ENCODE measurements at regions not wholly inside any gene's neighbourhood (a gene's known extent, or its start where the extent isn't known, plus 50 kb on each side); places are given as distances from the start of the nearest gene placed in this dataset.
A peak's percentile ranks its signal among the peaks of the same experiment; 100 is the strongest.

DNA sequence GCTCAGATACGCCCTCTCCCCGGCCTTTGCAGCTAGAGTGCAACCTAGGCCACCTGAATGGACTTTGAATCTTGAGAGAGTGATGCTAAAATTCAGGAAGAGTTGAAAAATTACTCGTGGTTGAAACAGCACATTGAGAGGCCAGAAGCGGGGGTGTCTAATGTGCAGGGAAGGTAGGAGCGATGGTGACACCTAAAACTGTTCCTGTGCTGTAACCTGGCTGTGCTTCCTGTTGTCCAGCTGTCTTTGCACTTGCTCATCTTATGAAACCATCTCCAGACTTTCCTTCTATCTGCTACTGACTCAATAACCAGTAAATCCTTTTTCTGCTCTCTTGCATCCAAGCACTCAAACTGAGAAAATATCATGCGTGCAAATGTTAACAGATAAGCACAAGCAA lies 106.4 kb upstream of the RPS6KA3 start:
- DNase-seq (ENCODE audit: low read depth), result no peak
- H3K4me3 ChIP-seq (ENCODE audit: low read depth, low read length), result no peak overlapping the region

DNA sequence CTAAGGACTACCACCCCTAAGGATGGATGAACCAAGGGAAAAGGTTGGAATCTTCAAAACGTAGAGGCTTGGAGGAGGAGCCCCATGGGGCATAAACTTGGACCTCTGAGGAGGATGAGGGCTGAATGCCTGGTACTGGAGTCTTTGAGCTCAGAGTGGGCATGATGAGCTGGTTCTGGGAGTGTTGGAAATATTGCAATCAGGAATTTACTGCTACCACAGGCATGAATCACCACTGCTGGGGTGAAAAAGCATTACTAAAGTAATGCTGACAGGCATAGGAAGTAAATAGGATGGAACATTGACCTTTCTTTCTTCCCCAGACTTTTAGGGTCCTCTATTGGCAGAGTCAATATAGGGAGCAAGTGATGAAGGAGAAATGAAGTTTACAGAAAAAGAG lies 105.8 kb upstream of the RPS6KA3 start:
- DNase-seq (ENCODE audit: low read depth), result no peak
- no peak overlapping the region for H3K4me3 ChIP-seq (ENCODE audit: low read depth, low read length)

DNA sequence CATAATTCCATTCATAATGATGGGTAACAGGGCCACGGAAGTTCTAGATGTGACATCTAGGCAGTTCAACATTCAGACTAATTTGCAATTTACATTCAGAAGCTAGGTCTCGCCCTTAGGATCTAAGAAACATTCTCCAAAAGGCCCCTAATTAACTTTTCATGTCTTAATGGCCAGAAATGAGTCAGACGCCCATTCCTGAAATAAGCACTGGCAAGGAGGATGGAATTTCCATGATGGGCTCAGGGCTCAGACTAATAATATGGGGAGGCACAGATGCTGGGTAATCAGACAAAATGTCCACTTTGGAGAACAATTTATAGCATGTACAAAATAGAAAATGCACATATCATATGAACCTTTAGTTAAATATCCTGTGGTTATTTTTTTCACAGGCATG lies 102.8 kb upstream of the RPS6KA3 start:
- no peak overlapping the region for H3K4me3 ChIP-seq (ENCODE audit: low read depth, low read length)
- DNase-seq (ENCODE audit: low read depth), result no peak

DNA sequence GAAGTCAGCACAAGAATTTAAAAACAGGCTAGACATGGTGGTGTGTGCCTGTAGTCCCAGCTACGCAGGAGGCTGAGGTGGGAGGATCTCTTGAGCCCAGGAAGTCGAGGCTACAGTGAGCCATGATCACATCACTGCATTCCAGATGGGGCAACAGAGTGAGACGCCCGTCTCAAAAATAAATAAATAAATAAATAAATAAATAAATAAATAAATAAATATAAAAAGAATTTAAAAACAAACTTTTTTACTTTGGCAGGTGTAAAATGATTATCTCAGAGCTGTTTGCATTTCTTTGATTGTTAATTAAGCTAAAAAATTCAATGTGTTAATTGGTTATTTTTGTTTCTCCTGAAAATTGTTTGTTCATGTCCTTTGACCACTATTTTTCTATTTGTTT lies 97.5 kb upstream of the RPS6KA3 start:
- no peak for DNase-seq (ENCODE audit: low read depth)
- no peak overlapping the region for H3K4me3 ChIP-seq (ENCODE audit: low read depth, low read length)

DNA sequence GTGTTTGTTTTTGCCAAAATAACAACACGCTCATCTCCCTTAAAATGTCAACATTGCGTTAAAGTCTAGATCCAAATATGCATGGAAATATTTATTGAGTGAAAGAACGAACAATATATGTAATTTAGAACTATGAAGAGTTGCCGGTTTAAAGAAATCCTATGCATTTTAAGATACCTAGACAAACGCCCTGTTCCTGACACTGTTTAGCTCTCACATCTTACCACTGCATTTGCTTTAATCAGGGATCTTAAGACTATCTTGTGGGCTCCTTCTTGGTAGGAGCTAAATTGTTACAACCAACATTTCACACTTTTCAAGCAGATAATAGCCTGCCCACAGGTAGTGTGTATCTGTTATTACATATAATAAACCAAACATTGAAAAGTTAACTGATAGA lies 96.6 kb upstream of the RPS6KA3 start:
- no peak overlapping the region for H3K4me3 ChIP-seq (ENCODE audit: low read depth, low read length)
- DNase-seq (ENCODE audit: low read depth), result no peak

DNA sequence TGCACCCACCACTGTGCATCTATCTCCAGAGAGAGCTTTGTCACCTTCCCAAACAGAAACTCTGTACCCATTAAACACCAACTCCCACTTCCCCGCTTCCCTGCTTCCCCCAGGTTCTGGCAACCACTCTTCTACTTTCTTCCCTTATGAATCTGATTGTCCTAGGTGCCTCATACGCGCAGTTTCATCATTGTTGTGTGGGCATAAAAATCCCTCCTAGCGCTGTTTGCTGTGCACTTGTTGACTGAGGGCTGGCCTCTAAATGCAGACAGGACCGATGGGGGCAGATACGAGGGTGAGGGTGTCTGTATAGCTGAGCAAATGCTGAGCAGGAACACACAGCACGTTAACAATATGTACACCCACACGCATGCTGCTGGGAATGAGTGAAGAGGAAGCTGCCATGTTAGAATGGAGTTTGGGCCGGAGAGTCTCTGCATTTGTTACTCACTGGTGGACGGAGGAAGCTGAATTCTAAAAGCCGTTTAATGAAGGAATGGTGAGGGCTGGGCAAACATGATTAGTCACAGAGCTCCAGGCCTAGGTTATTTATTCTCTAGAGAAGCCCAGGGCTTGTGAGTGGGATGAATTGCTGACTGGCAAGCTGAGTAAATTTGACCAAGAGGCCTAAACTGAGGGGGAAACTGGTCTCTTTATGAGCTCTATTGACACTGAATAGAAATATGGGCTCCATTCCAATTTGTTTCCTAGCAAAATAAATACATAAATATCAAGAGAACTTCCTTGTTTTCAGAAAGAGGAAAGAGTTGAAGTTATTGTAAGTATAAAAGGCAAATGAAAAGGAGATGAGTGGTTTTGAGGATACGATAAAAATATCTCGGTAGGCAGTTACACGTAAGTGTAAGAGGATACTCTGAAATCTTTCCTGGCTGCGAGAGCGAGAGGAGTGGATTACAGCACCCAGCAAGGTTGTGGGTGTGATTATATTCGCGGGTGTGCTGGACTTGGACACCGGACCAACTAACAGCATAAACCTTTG lies 95.9 kb upstream of the RPS6KA3 start:
- H3K4me3 ChIP-seq (ENCODE audit: low read depth, low read length), result no peak overlapping the region
- peak; percentile 50 for DNase-seq (ENCODE audit: low read depth)

DNA sequence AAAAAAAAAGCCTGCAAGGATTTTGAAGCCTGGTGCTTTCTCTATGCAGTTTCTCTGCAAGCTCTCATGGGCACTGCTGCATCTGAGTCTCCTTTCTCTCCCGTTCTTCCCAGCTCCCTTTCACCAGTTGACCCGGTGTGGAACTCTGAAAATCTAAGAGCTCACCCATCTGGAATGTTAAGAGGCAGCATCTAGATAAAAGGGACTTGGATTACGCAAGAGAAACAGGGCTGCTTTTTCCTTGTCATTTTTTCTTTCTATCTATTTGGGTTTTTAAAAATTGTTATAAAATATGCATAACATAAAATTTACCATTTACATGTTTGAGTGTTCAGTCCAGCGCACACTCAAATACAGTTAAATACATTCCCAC lies 95.2 kb upstream of the RPS6KA3 start:
- DNase-seq (ENCODE audit: low read depth), result peak; percentile 30
- H3K4me3 ChIP-seq (ENCODE audit: low read depth, low read length), result no peak overlapping the region

DNA sequence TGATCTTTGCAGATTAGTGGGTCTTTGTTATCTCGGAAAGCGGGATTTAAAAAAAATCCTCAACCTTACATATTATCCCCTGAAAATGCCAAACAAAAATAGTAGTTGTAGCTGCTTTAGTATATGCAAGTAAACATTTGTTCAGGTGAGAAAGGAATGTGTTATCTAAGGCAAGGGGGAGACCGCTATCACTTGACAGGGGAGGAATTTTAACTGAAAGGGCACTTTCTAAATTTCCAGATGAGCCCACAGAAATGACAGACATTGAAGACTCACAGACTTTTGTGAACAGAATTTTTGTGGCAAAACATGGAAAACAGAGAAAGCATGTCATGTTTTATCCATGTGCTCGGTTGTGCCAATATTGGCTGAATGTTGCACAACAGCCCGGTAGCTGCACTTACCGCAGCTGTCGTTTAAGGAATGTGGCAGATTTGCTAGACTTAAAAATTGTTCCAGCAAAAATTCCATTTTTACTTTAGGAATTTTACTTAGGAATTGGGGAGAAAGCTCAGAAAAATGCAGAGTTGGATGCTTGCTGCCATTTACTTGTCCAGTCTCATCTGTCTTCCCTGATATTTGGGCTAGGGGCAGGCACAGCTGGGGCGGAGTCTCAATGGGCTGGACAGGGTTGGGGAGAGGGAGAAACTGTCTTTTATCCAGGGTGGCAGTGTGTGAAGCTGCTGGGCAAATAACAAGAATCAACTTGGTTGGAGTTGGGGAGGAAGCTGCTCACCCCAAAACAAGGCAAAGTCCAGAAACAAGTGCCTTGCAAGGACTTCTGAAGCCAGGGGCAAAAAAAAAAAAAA lies 94.6 kb upstream of the RPS6KA3 start:
- no peak overlapping the region for H3K4me3 ChIP-seq (ENCODE audit: low read depth, low read length)
- DNase-seq (ENCODE audit: low read depth), result peak; percentile 20

DNA sequence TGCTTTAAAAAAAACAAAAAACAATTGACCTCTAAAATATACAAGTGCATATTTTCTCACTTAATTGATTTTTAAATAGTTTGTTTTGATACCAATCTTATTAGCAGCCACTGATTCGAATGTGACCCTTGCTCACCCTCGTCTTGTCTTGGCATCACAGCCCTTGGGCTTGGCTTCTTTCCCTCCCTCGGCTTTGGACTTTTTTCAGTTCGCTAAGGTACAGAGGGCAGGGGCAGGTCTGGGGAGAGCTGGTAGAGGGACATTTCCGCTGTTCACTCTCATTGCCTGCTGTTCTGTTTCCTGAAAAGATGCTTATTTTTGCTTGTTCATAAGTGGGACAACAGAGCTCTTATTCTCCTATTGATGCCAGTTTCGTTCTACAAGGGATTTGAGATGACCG lies 88.5 kb upstream of the RPS6KA3 start:
- no peak overlapping the region for H3K4me3 ChIP-seq (ENCODE audit: low read depth, low read length)
- DNase-seq (ENCODE audit: low read depth), result no peak

DNA sequence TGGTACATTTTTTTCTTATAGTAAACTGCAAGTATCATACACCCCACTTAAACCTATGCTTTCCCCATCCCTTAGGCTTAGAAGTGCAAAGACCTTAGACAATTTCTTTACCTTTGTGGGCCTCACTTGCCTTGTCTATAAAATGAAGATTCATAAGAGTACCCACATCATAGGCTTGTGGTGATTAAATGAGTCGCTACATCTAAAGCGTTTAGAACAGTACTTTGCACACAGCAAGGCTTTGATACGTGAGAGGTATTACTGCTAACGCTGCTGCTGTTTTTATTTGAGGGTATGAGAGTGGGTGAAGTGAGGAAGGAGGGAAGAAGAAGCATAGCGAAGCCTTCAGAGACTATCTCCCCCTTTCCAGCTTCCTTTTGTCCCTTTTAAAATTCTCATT lies 87.8 kb upstream of the RPS6KA3 start:
- no peak overlapping the region for H3K4me3 ChIP-seq (ENCODE audit: low read depth, low read length)
- no peak for DNase-seq (ENCODE audit: low read depth)

DNA sequence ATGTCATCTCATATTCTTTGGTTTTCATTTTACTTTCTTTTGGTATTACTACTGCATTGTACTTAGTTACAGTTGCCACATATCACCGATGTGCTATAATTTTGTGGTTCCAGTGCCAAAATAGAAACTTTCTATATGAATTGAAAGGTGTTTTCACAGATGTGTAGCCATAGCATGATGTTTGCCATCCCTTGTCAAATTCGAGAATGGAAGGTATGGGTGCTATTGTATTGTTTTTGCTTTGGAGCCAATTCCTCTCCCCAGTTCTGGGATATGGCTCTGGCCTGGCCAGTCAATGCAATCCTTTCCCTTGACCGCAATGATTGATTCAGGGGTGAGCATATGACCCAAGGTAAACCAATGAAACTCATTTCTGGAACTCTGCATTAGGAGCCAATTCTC lies 86.2 kb upstream of the RPS6KA3 start:
- no peak for DNase-seq (ENCODE audit: low read depth)
- H3K4me3 ChIP-seq (ENCODE audit: low read depth, low read length), result no peak overlapping the region

DNA sequence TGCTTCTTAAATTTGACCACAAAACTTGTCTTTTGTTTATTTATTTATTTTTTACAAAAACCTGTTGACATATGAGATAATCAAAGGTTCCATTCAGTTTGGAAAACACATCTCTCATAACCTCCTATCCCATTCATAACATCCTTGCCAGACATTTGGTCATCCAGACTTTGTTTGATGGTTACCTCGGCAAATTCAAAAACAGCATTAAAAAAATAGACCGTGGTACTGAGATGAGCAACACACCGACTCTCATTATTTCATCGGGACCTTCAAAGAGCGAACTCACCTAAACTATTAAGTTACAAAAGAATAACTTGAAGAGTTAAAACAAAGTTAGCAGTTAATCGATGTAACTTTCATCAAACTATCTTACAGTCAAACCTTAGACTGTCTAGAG lies 85.8 kb upstream of the RPS6KA3 start:
- no peak for DNase-seq (ENCODE audit: low read depth)
- H3K4me3 ChIP-seq (ENCODE audit: low read depth, low read length), result no peak overlapping the region

DNA sequence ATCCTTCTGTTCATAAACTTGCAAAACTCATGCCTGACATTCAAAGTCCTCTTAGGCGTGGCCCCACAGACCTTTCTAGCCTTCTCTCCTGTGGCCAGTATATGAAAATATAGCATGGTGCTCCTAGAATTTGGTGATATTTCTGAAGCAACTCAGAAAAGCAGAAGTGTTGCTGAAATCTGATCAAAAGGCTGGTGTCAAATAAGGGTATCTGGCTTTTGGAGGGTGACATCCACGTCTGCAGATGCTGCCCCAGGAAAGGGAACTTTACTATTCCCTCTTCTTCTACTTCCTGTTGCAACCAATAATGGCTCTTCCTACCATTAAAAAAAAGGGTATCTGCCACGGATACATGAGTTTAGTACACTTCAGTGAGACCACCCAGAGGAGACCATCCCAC lies 83.9 kb upstream of the RPS6KA3 start:
- no peak overlapping the region for H3K4me3 ChIP-seq (ENCODE audit: low read depth, low read length)

DNA sequence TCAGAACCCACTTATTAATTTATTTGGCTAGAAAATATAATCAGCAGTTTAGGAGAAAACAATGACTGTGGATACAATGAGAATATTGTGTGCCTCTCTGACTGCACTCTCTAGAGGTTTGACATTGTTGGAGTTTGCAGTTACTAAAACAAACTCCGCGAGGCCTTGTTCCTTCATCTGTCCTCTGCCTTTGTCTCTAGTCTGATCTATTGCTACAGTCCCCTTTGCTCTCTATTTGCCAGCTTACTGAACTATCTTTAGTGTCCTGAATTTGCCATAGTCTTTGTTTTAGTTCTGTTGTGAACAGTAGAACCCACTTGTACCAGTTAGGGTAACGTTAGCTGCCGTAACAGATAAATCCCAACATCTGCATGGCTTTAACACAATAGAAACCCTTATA lies 81.4 kb upstream of the RPS6KA3 start:
- no peak for DNase-seq (ENCODE audit: low read depth)
- H3K4me3 ChIP-seq (ENCODE audit: low read depth, low read length), result no peak overlapping the region

More for the DNA sequence above, 83.9 kb upstream of the RPS6KA3 start:
- no peak for DNase-seq (ENCODE audit: low read depth)

DNA sequence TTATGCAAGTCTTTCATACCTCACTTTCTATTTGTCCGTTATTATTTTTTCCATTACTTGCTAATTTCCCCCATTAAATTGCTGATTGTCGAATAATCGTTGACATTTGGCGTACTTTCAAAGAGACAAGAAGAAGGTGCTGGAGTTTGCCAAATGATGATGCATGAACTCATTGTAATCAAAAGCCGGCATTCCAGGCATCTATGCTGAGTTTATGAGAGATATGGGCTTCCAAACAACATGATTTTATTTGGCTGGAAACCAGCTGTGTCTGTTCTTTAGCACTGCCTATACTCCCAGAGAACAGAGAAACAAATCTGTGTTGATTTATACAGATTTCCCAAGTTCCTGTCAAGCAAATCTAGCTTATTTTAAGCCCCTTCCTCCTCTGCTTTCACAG lies 80.8 kb upstream of the RPS6KA3 start:
- no peak for DNase-seq (ENCODE audit: low read depth)

DNA sequence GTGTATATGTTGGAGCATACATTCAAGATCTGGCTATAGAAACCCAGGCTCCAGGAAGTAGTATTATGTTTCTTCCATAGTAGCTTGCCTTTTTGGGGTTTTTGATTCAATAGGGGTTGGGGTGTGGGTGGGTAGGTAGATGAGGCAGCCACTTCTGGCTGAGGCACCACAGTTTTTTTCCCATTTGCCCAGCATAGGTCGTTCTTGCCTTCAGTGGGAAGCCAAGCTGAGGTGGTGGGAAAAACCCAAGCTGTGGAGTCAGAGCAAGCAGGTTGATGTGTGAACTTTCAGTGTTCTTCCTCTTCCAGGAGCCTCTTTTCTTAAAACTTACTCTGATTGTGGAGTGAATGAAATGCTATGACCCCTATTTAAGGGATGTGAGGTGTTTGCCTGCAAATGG lies 67.0 kb upstream of the RPS6KA3 start:
- DNase-seq (ENCODE audit: low read depth), result no peak
- no peak overlapping the region for H3K4me3 ChIP-seq (ENCODE audit: low read depth, low read length)

More for the DNA sequence above, 80.8 kb upstream of the RPS6KA3 start:
- H3K4me3 ChIP-seq (ENCODE audit: low read depth, low read length), result no peak overlapping the region

DNA sequence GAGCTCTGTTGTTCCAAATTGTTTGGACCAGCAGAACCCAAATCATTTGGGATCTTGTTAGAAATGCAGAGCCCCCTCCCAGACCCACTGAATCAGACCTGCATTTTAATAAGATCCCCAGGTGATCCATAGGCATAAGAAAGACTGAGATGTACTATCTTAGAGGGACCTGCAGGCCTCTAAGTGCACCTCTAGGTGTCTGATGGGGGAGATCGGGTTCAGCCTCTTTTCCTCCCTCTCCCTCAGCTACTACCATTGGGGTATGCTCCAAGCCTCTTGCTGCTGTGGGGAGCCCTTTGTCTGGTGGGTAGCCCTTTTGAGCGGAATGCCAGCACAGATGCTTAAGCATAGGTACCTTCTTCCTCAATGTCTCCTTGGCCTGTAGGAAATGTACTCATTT lies 63.8 kb upstream of the RPS6KA3 start:
- DNase-seq (ENCODE audit: low read depth), result no peak
- H3K4me3 ChIP-seq (ENCODE audit: low read depth, low read length), result no peak overlapping the region

DNA sequence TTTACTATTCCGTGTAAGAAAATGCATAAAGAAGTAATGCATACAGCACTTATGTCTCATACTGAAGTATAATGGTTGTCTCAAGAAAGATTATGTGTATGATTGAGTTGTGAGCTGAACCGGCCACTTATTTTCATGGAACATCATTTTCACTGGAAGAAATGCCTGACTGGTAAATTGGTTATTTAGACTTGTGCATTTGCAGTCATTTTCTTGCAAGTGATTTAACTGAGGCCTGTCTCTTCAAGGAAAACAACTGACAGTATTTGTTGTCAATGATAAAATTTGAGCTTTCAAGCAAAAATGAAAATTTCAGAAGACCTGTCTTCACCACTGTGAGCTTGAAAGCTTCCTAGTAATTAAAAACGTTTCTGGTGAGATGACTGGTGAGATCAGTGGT lies 62.7 kb upstream of the RPS6KA3 start:
- no peak overlapping the region for H3K4me3 ChIP-seq (ENCODE audit: low read depth, low read length)
- no peak for DNase-seq (ENCODE audit: low read depth)

DNA sequence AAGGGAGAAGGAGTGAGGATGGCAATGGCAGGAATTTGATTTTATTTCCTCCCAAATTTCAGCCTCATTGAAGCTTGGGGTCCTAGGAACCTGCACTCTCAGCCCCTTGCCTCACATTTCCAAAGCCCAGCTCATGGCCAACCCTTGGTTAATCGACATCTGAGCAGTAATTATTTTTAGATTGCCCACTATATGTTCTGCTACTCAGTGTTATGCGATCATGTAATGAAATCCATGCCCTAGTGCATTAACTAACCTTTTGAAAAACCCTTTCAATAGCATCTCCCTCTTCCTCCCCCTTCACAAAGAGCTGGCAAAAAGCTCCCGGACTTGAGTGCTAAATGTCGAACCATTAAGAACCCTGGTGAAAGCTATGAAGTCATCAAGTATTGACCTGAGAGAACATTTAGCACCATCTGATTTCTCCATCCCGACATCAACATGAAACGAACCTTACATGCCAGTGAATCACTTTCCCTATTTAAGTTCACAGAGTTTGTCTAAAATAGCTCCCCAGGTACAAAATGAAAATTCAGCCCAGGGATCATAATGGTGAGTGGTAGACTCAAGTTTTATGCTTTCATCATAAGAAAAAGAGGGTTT lies 59.2 kb upstream of the RPS6KA3 start:
- no peak for DNase-seq (ENCODE audit: low read depth)
- no peak overlapping the region for H3K4me3 ChIP-seq (ENCODE audit: low read depth, low read length)

DNA sequence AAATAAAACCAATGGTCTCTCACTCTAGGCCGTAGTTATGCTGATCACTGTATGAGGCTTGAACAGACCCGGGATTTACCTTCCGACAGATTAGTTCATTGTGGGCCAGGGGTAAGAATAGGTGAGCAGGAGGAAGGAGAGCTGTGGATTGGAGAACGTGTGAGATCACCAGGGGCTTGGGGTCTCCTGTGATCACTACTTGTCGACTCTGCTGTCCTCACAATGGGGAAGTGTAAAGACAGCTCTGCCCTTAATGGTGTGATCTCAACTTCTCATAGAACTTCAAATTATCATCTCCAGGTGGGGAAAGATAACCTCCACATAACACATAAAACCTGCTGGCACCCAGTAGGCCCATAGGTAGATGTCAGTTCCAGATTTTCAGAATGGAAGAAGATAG lies 56.2 kb upstream of the RPS6KA3 start:
- H3K4me3 ChIP-seq (ENCODE audit: low read depth, low read length), result no peak overlapping the region
- no peak for DNase-seq (ENCODE audit: low read depth)
